ENCODE measurements at regions not wholly inside any gene's neighbourhood (a gene's known extent, or its start where the extent isn't known, plus 50 kb on each side); places are given as distances from the start of the nearest gene placed in this dataset.

GRCh38 chrX:16308773-16309172 is 141.5 kb downstream of the MAGEB17 start:
- H3K27me3 ChIP-seq: no peaks in the 10 kb centered on the region
- no peaks in the 10 kb centered on the region for H3K36me3 ChIP-seq
- no peak overlapping the region for H3K27ac ChIP-seq
- H3K4me1 ChIP-seq: no peaks in the 10 kb centered on the region
- no peak for TF ChIP-seq CTCF (IDR thresholded peaks at IDR 0.05)
- DNase-seq (ENCODE audit: low spot score): no peak
- H3K4me3 ChIP-seq: no peak overlapping the region
- no peaks in the 10 kb centered on the region for H3K9me3 ChIP-seq

GRCh38 chrX:16310326-16310725 is 143.0 kb downstream of the MAGEB17 start:
- no peak for DNase-seq (ENCODE audit: low spot score)
- Histone ChIP-seq H3K27me3 (no peaks in the 10 kb centered on the region), H3K4me3 (no peak overlapping the region), H3K9me3 (no peaks in the 10 kb centered on the region), H3K36me3 (no peaks in the 10 kb centered on the region), H3K4me1 (no peaks in the 10 kb centered on the region), H3K27ac (no peak overlapping the region)
- TF ChIP-seq CTCF (IDR thresholded peaks at IDR 0.05): no peak

- H3K27me3 ChIP-seq: no peaks in the 10 kb centered on the region
- H3K36me3 ChIP-seq: no peaks in the 10 kb centered on the region
- no peaks in the 10 kb centered on the region for H3K9me3 ChIP-seq
- no peaks in the 10 kb centered on the region for H3K4me1 ChIP-seq
- H3K4me3 ChIP-seq: no peak overlapping the region
- H3K27ac ChIP-seq: no peak overlapping the region
- DNase-seq (ENCODE audit: low spot score): no peak
- no peak for TF ChIP-seq CTCF (IDR thresholded peaks at IDR 0.05)
Measured at GRCh38 chrX:16311671-16312070, 144.4 kb downstream of the MAGEB17 start.

- Histone ChIP-seq H3K27ac (no peak overlapping the region), H3K4me1 (no peaks in the 10 kb centered on the region), H3K36me3 (no peaks in the 10 kb centered on the region), H3K27me3 (no peaks in the 10 kb centered on the region), H3K9me3 (no peaks in the 10 kb centered on the region), H3K4me3 (no peak overlapping the region)
- no peak for DNase-seq (ENCODE audit: low spot score)
- TF ChIP-seq CTCF (IDR thresholded peaks at IDR 0.05): no peak
Measured at GRCh38 chrX:16312761-16313623, 145.7 kb downstream of the MAGEB17 start.

GRCh38 chrX:16316331-16316730 is 149.1 kb downstream of the MAGEB17 start:
- no peak for DNase-seq (ENCODE audit: low spot score)
- no peaks in the 10 kb centered on the region for H3K27me3 ChIP-seq
- no peaks in the 10 kb centered on the region for H3K36me3 ChIP-seq
- no peaks in the 10 kb centered on the region for H3K9me3 ChIP-seq
- H3K4me1 ChIP-seq: no peaks in the 10 kb centered on the region
- TF ChIP-seq CTCF (IDR thresholded peaks at IDR 0.05): no peak
- no peak overlapping the region for H3K4me3 ChIP-seq
- no peak overlapping the region for H3K27ac ChIP-seq

- Histone ChIP-seq H3K4me3 (no peak overlapping the region), H3K27ac (no peak overlapping the region), H3K9me3 (no peaks in the 10 kb centered on the region), H3K36me3 (no peaks in the 10 kb centered on the region), H3K4me1 (no peaks in the 10 kb centered on the region), H3K27me3 (no peaks in the 10 kb centered on the region)
- TF ChIP-seq CTCF (IDR thresholded peaks at IDR 0.05): no peak
- no peak for DNase-seq (ENCODE audit: low spot score)
Measured at GRCh38 chrX:16319929-16320328, 152.6 kb downstream of the MAGEB17 start.
